ENCODE measurements at regions not wholly inside any gene's neighbourhood (a gene's known extent, or its start where the extent isn't known, plus 50 kb on each side); places are given as distances from the start of the nearest gene placed in this dataset.

DNA sequence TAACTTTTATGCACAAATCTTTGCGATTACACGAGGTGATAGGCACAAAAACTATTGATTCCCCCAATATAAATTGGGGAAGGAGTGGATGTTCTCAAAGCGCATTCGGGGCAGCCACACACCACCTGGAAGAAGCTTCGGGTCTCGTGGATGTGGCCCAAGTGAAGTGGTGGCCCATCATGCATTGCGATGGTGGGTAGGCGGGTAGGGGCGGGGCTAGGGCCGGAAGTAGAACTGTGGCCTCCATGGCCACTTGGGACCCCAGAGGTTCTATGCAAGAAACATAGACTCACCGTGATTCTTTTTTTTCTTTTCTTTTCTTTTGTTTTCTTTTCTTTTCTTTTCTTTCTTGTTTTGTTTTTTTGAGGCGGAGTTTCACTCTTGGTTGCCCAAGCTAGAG lies 86.4 kb upstream of the SLC44A1 start:
- no peak for DNase-seq
- intact Hi-C loops (cut with DNase I), result loop anchor here (5.0 kb wide), 3 partner anchors 191 to 296 kb away; no protein-coding TSS in a partner anchor
- no peak for ATAC-seq (ENCODE audit: poor library complexity)

DNA sequence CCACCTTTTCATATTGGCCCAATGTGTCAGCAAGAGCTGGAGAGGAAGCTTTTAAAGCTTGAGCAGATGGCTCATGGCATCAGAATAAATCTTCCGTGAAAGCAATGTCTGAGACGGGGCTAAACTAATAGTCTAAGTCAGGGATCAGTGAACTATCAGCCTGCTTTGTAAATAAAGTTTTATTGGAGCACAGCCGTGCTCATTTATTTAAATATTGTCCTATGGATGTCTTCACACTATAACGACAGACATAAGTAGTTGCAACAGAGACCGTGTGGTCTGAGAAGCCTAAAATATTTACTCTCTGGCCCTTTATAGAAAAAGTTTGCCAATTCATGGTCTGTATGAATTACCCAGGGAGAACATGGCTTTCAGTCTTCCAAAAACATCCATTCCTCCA lies 85.6 kb upstream of the SLC44A1 start:
- no peak for ATAC-seq (ENCODE audit: poor library complexity)
- no peak for DNase-seq
- intact Hi-C loops (cut with DNase I), result loop anchor here (5.0 kb wide), 3 partner anchors 192 to 297 kb away; no protein-coding TSS in a partner anchor

DNA sequence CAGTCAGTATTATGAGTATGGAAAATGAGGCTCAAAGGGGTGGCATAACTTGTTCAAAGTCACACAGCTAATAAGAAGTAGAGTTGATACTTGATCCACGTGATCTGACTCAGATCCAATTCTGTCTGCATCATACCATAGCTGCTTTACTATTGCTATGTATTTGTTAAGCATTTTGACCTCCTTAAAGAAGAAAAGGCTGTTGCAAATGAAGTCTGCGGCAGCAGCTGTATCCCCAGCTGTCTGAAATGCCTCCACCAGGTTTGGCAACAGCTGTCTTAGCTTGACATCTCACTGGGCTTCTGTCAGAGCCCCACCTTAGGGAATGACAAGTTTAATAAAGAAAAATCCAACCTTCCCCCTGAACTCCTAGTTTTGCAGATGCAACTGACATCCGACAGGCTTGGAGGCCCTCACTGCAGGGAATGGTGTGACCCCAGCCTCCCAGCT lies 75.6 kb upstream of the SLC44A1 start:
- no peak for DNase-seq
- ATAC-seq (ENCODE audit: poor library complexity), result no peak
- intact Hi-C loops (cut with DNase I), result no loop called here

DNA sequence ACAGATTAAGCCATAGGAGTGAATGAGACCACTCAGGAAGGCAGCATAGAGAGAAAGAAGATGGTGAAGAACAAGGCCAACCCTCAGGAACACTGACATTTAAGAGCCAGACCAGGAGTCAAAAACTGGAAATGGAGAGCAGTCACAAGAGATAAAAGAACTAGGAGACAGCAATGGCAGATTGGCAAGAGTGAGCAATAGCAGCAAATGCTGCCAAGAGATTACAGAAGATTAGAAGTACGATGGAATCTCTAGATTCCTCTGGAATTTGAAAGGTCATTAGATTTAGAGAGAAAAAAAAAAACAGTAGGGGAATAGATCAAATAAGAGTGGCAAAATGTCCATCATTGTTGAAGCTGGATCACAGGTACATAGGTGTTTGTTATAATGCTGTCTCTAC lies 73.4 kb upstream of the SLC44A1 start:
- intact Hi-C loops (cut with DNase I), result no loop called here
- ATAC-seq (ENCODE audit: poor library complexity), result no peak
- DNase-seq, result no peak

GRCh38 chr9:105171589-105171988 lies 72.9 kb upstream of the SLC44A1 start:
- no peak for DNase-seq
- no peak for ATAC-seq (ENCODE audit: poor library complexity)
- intact Hi-C loops (cut with DNase I), result no loop called here

DNA sequence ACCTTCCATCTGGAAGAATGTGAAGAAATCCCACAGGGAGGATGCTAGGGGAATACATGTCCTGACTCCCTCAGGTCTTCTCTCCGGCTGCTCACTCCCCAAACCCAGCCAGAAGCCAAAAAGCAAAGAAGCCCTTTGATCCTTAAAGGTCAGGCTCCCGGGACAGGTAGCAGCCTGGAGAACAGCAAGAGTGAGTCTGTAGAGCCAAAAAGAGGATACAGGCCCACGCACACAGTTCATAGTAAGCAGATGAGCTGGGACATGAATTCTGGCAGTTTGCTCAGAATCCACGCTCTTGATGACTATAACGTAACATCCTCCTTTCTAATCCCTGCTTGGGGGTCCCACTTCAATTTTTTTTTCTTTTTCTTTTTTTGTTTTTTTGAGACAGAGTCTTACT lies 72.0 kb upstream of the SLC44A1 start:
- no peak for DNase-seq
- intact Hi-C loops (cut with DNase I), result no loop called here
- no peak for ATAC-seq (ENCODE audit: poor library complexity)

GRCh38 chr9:105173306-105173705 lies 71.1 kb upstream of the SLC44A1 start:
- no peak for ATAC-seq (ENCODE audit: poor library complexity)
- DNase-seq, result no peak
- intact Hi-C loops (cut with DNase I), result no loop called here

GRCh38 chr9:105173826-105174225 lies 70.6 kb upstream of the SLC44A1 start:
- ATAC-seq (ENCODE audit: poor library complexity) (no peak), DNase-seq (no peak)
- intact Hi-C loops (cut with DNase I), result no loop called here

DNA sequence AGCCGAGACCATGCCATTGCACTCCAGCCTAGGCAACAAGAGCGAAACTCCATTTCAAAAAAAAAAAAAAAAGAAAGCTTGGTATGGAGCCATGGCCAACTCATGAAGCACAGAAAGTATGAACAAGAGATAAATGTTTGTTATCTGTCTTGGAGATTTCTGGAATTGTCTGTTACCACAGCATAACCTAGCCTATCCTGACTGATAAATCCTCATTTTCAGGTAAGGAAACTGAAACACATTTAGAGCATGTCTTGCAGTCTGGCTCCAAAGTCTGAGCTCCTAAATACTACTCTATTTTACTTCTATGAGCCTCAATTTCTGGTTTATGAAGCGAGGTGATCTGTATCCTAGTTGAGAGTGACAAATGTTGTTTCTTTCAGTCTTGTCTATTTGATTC lies 68.3 kb upstream of the SLC44A1 start:
- ATAC-seq (ENCODE audit: poor library complexity), result no peak

GRCh38 chr9:105178076-105178475 lies 66.4 kb upstream of the SLC44A1 start:
- ATAC-seq (ENCODE audit: poor library complexity) (no peak), DNase-seq (no peak)
- intact Hi-C loops (cut with DNase I), result no loop called here

More for the DNA sequence above, 68.3 kb upstream of the SLC44A1 start:
- DNase-seq, result no peak
- intact Hi-C loops (cut with DNase I), result no loop called here

DNA sequence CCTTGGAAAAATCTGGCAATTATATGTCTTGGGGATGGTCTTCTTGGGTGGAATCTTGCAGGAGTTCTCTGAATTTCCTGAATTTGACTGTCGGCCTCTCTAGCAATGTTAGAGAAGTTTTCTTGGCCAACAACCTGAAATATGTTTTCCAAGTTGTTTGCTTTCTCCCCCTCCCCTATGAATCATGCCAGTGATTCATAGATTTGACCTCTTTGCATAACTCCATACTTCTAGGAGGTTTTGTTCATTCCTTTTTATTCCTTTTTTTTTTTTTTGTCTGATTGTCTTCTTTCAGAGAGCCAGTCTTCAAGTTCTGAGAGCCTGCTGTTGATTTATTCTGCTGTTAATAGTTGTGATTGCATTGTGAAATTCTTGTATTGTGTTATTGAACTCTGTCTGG lies 56.7 kb upstream of the SLC44A1 start:
- DNase-seq (no peak), ATAC-seq (ENCODE audit: poor library complexity) (no peak)
- intact Hi-C loops (cut with DNase I), result no loop called here

DNA sequence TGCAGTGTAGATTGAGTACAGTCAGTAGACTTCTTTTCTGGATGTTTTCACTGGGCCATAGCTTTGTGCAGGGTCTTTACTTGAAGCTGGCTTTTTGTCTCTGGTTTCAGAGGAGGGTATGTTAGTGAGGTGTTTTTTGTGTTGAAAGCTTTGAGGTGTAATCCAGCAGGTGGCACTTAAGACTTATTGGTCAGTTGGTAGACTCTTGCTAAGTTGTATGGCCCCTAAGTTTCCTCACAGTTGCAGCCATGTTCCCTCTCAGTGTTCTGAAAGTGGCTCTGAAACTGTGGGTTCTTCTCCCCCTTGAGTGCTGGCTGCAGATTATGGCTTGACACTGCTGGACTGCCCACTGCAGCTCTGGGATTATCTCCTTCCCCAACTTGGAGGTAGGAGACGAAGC lies 55.7 kb upstream of the SLC44A1 start:
- DNase-seq (no peak), ATAC-seq (ENCODE audit: poor library complexity) (no peak)
- intact Hi-C loops (cut with DNase I), result no loop called here

DNA sequence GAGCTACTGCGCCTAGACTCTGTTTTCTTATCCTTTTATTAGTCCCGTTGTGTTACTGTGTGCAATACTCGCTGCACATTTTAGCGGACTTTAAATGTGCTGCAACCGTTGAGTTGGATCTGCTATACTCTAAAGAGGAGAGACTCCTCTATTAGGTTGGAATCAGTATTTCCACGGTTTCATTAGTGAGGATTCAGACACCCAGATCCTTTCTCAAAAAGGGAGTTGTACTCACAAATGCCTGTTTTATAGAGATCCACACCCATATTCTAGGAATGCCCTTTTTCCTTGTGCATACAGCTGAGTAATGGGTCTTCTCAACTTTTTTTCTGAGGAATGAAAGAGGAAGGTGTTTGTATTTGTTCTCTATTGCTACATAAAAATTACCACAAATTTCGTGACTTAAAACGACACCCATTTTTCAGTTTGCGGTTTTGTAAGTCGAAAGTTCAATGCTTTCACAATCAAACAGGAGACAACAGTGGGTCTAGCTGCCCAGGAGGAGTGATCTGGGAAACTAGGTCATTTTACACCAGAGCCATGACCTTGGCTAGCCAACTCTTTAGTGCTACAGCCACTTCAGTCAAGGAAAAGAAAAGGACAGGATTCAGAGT lies 52.8 kb upstream of the SLC44A1 start:
- DNase-seq, result no peak
- intact Hi-C loops (cut with DNase I), result no loop called here
- peak; percentile 72 for ATAC-seq (ENCODE audit: poor library complexity)

GRCh38 chr9:105193560-105193959 lies 50.9 kb upstream of the SLC44A1 start:
- intact Hi-C loops (cut with DNase I), result no loop called here
- DNase-seq (no peak), ATAC-seq (ENCODE audit: poor library complexity) (no peak)

DNA sequence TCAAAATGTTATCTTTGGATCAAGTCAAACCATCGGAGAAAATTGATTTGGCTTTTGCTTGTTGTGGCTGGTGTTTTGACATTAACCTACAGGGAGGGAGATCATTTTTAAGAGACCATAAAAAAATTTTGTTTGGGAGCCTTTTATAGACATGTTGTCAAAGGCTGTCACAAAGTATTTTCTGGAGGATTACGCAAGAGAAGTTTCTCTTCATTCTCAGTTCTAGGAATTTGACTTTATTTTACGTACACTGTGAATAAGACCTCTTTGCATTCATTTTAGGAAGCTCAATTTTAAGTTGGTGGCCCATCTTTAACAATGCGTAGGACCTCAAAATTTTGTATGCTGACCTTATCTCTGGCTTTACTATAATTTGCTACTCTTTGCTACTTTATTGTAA lies 50.2 kb upstream of the SLC44A1 start:
- intact Hi-C loops (cut with DNase I), result no loop called here
- DNase-seq, result no peak
- no peak for ATAC-seq (ENCODE audit: poor library complexity)
